GM19025 (cell line): ENCODE measurements at regions not wholly inside any gene's neighbourhood (a gene's known extent, or its start where the extent isn't known, plus 50 kb on each side); places are given as distances from the start of the nearest gene placed in this dataset.

Experiments
- ATAC-seq: cut with Tn5 transposase; IDR thresholded peaks from one replicate; pipeline ENCODE4 v1.9.1; 2021; ENCODE audit warnings: mild to moderate bottlenecking, low read depth, moderate library complexity; ENCODE audit not compliant: unreplicated experiment

GRCh38 chr2:37780387-37780676 is 108.9 kb upstream of the CDC42EP3 start:
- ATAC-seq: no peak

GRCh38 chr2:37781028-37781427 is 109.6 kb upstream of the CDC42EP3 start:
- no peak for ATAC-seq

DNA sequence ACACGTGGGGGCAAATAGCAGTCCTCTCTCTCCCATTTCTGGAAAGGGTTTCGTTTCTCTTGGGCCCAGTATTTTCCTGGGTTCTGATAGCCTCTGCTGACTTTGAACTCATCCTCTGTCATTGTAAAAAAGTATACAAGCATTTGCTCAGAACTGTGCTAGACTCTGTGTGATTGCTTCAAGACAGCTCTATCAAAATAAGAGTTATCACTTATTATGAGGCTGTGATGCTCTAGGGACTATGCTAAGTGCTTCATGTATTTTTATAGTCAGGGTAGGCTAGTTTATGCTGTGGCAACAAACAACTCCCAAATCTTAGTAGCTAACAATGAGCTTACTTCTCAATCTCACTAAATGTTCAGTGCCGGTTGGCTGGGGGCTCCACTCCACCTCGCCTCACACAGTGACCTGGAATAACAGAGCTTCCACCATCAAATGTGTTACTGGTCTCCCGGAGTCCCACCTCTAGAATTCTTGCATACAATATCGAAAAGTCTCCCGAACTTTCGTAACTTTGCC is 110.8 kb upstream of the CDC42EP3 start:
- ATAC-seq: no peak

- ATAC-seq: no peak
These were observed 111.4 kb upstream of the CDC42EP3 start for GRCh38 chr2:37782721-37783371.

DNA sequence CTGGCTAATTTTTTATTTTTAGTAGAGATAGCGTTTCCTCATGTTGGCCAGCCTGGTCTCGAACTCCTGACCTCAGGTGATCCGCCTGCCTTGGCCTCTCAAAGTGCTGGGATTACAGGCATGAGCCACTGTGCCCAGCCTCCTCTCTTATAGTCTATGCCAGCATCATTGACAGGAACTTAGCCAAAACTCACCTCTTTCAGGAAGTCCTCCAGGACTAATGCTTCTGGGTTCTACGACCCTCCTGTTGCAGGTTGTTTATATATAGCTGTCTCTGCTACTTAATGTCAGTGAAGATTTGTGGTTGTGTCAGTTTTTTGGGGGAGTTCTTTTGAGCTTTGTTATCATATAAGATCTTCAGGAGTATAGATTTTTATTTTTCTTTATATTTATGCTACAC is 112.1 kb upstream of the CDC42EP3 start:
- ATAC-seq: no peak

DNA sequence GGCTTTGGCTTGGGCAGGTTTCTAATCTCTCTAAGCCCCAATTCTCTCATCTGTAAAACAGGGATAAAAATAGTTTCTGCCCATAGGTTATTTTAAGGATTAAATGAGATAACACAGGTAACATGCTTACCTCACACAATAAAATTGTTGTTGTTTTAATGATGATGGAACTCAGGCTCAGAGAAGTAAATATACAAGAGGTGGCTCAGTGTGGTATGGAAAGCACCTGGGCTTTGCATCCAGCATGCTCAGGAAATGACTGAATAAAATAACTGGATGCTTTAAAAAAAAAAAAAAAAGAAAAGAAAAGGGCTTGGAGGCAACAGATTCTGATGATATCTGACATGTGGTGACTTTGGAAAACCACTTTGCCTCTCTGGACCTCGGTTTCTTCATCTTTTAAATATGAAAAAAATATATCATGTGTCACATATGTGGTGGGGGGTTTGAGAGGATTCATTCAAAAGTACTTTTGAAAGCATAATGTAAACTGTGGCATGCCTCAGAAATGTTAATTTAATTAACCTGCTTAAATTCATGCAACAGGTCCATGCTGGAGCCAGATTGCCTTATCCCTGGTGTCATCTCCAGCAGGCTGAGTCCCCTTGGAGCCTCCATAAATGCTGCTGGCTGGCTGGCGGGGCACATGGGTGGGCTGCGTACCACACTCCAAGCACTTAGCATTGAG is 112.8 kb upstream of the CDC42EP3 start:
- ATAC-seq: no peak

DNA sequence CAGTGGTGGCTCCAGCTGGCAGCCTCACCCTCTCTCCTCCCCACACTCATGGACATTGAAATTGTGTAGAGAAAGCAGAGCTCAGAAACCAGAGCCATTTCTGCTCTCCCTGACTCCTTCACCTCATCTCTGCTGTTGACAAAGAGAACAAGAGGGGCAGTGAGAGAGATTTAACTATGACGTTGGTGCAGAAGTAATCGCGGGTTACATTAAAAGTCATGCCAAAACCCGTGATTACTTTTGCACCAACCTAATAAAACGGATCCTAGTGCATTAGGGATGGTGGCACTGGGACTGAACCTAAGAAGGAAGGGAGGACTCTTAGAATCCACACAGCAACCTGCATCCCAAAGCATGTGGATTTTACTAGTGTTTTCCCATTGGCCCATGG is 113.3 kb upstream of the CDC42EP3 start:
- ATAC-seq: no peak

DNA sequence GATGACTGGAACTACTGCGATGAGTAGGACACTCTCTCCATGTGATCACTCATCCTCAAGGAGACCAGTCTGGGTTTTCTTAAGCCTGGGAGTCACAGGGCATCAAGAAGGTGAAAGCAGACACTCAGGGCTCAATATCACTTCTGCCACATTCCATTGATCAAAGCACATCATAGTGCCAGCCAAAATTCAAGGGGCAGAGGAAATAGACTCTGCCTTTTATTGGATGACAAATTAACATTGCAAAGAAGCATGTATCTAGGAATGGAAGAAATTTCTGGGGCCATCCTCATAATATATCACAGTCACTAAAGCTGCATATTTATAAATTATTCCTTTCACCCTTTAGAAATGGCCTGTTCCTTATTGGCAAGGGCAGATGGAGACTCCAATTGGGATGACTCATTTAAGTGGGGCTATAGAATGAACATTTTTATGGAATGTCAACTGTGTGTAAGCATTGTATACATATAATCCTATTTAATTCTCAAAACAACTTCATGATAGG is 114.8 kb upstream of the CDC42EP3 start:
- ATAC-seq: no peak

DNA sequence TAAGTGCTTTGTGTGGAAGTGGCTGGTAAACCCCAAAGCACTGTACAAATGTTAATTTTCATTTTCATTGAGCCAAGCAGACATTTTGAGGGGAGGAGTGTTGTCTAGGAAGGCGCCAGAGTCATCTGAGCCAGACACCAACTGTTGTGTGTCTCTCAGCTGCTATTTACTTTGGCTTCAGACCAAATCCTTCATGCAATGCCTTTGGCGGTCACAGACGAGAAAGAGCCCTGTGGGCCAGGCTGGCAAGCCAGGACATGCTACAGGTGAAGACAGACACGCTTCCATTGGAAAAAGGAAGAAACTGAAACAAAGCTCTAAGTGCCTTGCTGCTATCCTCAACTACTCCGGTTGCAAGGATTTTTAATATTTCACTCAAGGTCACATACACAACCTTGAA is 115.4 kb upstream of the CDC42EP3 start:
- ATAC-seq: no peak

DNA sequence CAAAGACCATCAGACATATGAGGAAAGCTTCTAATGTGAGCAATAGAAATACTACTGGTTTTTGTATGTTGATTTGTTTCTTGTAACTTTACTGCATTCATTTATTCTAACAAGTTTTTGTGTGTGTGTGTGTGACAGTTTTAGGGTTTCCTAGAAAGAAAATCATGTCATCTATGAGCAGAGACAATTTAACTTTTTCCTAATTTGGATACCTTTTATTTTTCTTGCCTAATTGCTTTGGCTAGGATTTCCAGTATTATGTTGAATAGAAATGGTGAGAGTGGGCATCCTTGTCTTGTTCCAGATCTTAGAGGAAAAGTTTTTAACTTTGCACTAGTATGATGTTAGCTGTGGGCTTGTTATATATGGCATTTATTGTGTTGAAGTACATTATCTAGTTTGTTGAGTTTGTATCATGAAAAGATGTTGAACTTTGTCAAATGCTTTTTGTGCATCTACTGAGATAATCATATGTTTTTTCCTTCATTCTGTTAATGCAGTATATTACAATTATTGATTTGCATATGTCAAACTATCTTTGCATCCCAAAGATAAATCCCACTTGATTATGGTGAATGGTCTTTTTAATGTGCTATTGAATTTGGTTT is 117.3 kb upstream of the CDC42EP3 start:
- ATAC-seq: no peak

GRCh38 chr2:37790019-37790418 is 118.6 kb upstream of the CDC42EP3 start:
- no peak for ATAC-seq

DNA sequence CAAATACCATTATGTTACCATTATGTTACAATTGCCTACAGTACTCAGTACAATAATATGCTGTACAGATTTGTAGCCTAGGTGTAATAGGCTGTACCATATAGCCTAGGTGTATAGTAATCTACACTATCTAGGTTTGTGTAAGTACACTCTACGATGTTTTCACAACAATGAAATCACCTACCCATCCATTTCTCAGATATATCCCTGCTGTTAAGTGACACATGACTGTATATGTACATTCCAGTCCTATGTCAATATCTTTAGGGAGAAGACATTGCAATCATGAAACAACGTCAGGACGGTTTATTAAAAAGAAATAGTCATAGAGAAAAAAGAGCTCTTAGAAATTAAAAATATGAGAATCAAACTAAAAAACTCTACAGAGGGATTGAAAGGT is 119.0 kb upstream of the CDC42EP3 start:
- ATAC-seq: no peak

- ATAC-seq: no peak
These were observed 120.9 kb upstream of the CDC42EP3 start for GRCh38 chr2:37792366-37792765.

DNA sequence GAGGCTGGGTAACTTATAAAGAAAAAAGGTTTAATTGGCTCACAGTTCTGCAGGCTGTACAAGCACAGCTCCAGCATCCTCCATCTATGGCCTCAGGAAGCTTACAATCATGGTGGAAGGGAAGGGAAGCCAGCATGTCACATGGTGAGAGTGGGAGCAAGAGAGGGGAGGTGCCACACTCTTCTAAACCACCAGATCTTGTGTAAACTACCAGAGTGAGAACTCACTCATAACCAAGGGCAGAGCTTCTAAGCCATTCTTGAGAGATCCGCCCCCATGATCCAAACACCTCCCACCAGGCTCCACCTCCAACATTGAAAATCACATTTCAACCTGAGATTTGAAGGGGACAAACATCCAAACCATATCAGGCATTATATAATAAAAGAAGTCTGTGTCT is 121.6 kb upstream of the CDC42EP3 start:
- ATAC-seq: no peak

- ATAC-seq: no peak
These were observed 123.3 kb upstream of the CDC42EP3 start for GRCh38 chr2:37794717-37795116.

DNA sequence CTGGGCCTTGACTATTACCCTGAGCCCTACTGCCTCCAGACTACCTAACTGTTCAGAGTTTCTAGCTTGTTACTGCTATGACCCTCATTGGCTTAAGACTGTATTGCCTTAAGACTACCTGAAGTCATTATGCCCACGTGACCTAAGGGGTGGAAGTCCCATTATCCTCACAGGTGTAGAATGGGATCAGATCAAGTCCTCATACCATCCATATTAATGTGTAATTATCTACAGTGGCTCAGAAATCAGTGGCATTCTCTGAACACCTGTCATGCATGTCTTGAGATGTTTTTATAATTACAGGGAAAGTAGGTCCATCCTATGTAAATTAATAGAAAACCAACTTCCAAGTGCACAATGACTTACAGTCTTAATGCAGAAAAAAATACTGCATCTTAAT is 124.0 kb upstream of the CDC42EP3 start:
- no peak for ATAC-seq

GRCh38 chr2:37795938-37796337 is 124.5 kb upstream of the CDC42EP3 start:
- no peak for ATAC-seq

- no peak for ATAC-seq
These were observed 125.0 kb upstream of the CDC42EP3 start for GRCh38 chr2:37796481-37796880.

DNA sequence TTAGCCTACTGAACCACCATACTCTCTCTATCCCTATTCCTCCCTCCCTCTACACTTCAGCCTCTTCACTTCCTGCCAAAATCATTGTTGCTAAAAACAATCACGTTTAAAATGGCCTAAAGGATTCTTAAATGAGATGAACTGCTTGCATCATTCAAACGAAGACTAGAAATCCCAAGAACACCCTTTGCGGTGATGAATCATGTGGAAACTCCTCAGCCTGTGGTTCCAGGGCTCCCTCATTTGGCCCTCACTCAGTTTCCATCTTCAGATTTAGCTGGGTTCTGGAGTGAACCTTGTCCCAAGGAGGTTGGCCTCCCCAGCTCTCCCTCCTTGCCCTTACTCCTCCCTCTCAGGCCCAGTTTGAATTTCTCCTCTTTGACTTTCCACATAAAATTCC is 125.6 kb upstream of the CDC42EP3 start:
- ATAC-seq: no peak

- no peak for ATAC-seq
These were observed 126.6 kb upstream of the RMDN2 start for GRCh38 chr2:37798315-37799005.

- no peak for ATAC-seq
These were observed 124.8 kb upstream of the RMDN2 start for GRCh38 chr2:37800176-37800858.
